HG03565 (cell line): ENCODE measurements at regions not wholly inside any gene's neighbourhood (a gene's known extent, or its start where the extent isn't known, plus 50 kb on each side); places are given as distances from the start of the nearest gene placed in this dataset.

ENCODE experiments used
- ATAC-seq: cut with Tn5 transposase; IDR thresholded peaks from one replicate; pipeline ENCODE4 v1.9.1; 2021; ENCODE audit warnings: mild to moderate bottlenecking, moderate library complexity; ENCODE audit not compliant: unreplicated experiment

DNA sequence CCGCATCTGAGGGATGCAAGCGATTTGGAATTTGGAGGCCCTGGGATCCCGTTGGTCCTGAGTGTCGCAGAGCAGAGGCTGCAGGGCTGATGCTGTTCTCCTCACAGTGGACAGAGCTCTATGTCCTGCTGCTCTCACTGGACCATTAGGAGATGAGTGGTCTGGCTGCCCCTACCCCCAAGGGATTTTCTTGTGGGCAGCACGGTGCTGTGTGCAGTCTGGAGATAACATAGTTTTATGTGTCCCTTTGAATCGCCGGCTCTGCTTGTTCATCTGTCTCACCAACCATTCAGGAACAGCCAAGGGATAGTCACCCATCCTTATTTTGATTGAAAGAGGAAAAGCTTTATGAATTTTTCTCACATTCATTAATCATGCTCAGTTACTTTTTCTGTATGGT, 49.9 kb downstream of the CHRM3 start:
- no peak for ATAC-seq

DNA sequence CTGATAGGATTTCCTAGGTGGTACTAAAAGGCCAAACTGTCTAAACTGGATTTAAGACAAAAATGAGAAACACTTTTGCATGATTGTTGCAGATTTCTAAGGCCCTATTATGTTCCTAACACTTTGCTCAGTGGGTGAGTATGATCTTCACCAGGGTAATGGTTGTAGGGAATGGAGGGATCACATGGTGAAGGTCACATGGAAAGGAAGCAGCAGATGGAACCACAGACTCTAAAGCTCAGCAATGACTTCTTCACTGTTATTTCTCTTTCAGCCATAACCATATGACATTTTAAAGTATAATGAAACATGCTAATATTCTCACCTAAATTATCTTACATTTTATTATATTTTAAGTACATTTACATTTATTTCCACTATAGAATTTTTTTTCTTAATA, 51.5 kb downstream of the CHRM3 start:
- ATAC-seq, result no peak

DNA sequence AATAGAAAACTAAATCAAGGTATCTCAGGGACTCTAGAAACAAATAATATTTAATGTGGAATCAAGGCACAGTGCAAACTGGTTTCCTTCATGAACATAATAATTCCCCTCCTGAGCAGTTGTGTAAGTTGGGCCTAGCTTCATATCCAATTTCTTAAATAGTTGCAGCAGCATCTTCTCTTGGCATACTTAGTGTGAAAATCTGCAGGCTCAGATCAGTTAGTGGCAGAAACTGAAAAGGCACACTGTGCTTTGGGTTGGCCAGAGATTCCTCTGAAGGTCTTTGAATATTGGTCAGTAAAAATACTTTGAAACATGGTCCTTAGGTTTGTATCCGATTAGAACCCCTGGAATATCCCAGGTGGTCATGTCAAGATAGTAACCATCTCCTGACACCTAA, 52.5 kb downstream of the CHRM3 start:
- ATAC-seq, result no peak

DNA sequence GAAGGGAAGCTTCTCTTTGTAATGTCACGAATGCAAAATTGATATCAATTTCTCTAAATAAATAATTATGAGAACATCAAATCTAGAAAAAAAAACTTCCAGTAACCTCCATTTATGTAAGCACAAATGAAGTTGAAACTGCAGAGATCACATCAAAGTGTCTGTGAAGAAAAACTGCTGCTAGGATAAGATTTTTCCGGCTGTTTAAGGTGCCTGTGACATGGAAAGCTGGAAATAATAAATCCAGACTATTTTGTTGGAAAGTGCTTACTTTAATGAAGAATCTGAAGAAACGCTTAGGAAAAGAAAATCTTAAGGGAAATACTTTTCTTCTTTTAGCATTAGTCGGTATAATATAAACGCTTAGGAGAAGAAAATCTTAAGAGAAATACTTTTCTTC, 57.0 kb downstream of the CHRM3 start:
- ATAC-seq, result no peak

DNA sequence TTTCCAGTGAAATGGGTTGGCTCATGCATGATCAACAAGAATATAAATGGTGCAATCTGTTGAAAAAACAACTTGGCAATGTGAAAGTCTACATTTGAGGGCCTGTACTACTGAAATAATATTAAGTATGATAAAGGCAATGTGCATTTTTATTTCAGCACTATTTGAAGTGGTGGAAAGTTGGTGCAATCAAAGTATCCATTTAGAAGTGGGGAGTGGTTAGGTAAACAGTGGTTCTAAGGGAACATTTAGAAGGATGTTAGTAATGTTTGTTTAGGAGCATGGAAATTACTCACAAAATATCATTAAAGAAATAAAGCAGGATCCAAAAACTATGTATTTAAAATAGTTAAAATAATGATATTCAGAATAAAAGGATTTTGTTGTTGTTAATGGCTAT, 60.2 kb downstream of the CHRM3 start:
- no peak for ATAC-seq

DNA sequence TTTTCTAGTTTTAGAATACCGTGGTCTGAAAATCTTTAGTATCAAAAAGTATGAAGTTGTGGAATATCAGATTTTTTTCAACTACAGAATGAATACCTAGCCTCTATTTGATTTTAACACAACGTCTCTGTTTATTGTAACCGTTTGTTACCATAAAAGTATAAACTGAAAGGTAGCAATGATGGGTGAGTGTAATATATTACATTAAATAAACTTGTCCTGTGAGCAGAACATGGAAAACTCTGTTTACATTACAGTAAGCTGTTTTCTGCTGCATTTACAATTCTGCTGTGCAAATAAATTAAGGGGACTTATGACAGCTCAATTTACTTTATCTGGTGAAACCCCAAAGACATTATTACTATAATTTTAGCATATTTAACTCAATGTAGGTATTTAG, 62.5 kb downstream of the CHRM3 start:
- no peak for ATAC-seq

DNA sequence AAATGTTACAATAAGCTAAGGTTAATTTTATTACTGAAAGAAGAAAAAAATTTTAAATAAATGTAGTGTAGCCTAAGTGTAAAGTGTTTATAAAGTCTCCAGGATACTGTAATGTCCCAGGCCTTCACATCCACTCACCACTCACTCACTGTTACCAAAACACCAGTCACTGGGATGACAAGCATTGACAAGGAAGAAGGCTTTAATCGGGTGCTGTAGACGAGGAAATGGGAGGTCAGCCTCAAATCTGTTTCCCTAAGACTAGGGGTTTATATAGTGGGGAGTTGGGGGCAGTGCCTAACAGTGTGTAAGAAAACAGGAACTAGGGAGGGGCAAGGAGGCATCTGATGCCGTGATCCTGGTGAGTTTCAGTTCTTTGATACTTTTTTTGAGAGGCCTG, 69.4 kb downstream of the CHRM3 start:
- ATAC-seq, result no peak

DNA sequence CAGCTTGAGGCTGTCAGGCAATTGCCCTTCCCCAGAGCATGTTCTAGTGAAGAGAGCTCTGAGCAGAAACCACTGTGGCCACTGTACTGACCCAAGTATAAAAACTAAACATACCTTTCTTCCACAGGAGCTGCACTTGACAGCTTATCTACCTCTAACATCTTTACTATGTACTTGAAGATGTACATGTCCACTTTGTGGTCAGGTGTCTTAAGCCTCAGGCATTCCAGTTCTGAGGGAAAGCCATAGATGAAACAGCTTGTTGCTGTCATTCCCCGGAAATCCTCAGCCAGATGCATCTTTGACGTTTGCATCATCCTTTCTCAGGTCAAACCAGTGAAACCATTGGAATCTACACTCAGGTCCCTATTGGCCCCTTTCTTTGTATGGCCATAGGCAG, 70.4 kb downstream of the CHRM3 start:
- no peak for ATAC-seq

DNA sequence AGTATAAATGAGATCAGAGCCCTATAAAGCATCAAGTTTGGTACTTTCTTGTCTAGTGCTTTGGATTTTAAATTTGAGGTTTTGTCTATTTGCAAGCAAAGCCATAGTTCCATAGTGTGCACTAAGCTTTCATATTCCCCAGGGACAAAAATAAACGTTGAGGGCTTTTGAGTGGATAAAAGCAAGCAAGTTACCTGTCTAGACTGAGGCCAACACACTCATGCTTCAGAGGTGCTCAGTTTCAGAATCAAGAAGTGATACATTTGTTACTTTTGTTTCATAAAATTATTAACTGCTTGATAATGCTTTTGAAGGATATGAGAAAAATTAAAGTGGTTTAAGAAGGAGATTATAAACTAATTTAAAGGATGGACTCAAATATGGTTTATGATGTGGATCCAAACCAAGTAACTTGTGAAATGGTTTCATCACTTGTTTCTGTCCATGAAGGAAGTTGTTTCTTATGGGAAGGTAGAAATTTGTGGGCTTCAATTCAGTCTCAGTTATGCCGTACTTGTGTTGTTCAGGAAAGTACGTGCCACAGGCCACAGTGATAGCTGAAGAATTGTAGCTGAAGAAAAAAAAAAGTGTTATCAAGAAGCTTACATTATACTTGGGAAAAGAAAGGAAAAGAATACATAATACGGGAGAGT, 71.2 kb downstream of the CHRM3 start:
- ATAC-seq, result peak; percentile 32

DNA sequence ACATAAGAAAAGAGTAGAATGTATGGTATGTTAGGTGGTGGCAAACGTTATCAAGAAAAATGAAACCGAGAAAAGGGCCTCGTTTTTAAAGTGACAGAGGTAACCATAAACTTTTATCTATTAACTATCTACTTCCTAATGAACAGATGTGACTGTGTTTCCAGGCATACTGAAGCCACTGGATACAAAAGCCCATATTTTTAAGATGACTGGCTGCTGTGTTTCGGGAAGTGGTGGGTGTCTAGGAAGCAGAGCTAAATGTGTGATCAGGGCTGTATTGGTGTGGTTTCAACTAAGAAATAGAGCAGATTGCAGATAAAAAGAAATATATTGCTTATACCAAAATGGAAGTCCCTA, 71.8 kb downstream of the CHRM3 start:
- peak; percentile 31 for ATAC-seq

DNA sequence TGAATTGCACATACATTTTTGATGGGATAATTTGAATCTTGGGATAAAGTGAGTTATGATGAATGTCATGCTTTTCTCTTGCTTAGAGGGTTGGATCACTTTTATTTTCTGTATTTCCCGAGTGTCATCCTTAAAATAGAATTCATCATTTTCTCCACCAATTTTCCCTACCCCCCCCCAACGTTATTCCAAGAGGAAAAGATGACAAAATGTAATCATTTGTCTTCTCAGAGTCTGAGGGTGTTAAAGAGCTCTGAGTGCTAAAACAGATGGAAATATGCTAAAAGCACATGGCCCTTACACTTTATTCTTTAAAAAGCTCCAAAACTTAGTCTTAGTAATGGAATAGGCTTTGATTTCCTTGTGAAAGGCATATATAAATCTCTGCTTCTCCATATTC, 81.4 kb downstream of the CHRM3 start:
- no peak for ATAC-seq

DNA sequence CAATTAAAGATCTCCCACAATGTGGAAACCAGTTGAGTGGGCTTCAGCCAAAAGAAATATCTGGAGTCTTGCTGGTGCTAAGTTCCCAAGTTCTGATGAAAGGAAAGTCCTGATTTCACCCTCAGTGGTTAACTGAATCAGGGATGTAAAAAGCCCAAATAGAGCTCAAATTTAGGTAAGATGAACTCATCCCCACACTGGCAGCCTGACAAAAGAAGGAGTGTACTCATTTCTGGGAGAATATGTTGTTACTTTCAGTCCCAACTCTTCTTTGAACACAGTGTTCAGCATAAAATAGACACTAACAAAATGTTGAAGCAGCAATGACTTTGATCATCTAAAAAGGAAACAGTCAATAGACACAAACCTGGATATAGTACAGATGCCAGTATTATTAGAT, 91.7 kb downstream of the CHRM3 start:
- no peak for ATAC-seq

DNA sequence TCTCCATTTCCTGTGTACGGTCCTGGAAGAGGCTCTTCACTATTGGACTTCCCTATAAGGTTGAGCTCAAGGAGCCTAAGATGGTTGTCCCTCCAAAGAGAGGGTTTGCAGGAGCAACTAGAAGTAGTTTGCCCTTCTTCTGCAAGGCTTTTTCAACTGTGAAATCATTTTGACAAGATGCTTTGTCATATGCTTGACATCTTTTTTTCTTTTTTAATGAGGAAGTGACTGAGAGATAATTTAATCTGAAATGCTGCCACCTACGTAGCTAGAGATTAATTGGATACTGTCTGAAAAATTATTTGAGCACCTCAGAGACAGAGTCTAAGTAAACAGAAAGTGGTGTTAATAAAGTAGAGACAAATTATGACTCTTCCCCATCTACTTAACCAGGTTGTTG, 97.0 kb downstream of the CHRM3 start:
- ATAC-seq, result no peak

DNA sequence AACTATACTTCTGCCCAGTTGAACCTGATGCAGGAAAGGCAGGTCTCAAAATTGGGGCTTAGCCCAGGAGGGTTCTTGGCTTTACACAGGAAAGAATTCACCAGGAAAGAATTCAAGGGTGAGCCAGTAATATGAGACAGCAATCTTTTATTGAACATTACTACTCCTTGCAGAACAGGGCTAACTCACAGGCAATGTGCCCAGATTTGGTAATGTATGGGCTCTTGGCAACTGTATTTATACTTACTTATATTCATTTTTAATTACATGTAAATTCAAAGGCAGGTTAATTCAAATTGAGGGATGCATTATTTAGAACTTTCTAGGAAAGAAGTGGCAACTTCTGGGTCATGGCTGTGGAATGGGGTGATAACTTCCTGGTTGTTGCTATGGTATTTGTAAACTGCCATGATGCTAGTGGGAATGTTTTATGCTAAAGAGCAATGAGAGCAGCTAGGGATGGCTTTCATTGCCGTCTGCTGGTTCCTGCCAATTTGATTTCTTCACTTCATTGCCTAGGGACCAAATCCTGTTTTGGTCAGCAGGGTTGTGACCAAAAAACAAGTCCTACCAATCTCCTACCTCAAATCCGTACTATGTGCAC, 107.5 kb downstream of the CHRM3 start:
- ATAC-seq, result no peak

DNA sequence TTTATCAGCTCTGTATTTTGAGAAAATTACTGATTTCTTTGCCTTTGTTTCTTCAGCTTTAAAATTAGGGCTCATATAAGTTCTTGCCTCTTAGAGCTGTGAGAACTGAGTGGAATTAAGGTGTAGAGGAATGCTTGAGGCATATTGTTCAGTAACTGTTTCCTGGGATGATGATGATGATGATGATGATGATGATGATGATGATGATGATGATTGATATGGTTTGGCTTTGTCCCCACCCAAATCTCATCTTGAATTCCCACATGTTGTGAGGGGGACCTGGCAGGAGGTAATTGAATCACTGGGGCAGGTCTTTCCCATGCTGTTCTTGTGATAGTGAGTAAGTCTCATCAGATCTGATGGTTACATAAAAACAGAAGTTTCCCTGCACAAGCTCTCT, 118.7 kb downstream of the CHRM3 start:
- no peak for ATAC-seq

DNA sequence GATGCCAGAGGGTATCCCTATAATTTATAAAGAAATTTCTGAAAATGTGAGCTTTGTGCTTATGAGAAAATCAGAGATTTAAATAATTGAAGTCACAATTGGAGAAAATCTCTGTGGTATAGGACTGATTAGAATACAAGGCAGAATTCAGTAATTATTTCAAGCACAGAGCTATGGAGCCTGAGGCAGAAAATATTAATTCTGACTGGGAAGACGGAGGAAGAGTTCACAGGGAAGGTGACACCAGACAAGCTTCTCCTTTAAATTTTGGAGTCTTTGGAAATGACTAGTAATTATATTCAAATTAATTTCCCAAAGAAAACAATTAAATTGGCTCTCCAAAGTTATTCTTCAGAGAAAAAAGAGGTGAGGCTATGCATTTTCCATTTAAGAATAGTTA, 121.5 kb downstream of the CHRM3 start:
- ATAC-seq, result no peak

DNA sequence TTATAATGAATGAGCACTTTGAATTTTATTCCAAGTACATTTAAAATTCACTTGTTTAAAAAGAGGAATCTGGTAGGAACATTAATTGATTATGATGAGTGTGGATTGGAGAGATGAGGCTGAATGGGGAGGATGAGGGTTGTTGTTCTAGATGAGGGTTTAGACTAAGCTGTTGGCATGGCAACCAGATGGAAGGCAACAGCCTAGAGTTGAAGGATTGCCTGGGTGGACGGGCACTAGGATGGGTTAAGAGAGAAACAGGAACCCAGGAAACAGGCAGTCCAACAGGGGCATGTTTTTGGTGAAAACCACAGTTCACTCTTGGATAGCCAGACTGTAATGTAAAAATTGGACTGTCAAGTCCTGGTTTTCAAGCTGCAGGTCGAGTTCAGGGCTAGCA, 125.5 kb downstream of the CHRM3 start:
- no peak for ATAC-seq

DNA sequence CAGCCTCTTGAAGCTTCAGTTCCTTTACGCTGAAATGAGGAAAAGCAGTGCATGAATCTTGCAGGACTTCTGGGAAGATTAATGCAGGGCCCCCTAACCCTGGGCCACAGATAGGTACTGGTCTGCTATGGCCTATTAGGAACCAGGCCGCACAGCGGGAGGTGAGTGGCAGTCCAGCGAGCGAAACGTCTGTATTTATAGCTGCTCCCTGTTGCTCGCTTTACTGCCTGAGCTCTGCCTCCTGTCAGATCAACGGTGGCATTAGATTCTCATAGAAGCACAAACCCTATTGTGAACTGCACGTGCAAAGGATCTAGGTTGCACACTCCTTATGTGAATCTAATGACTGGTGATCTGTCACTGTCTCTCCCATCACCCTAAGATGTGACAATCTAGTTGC, 130.2 kb downstream of the CHRM3 start:
- ATAC-seq, result no peak

DNA sequence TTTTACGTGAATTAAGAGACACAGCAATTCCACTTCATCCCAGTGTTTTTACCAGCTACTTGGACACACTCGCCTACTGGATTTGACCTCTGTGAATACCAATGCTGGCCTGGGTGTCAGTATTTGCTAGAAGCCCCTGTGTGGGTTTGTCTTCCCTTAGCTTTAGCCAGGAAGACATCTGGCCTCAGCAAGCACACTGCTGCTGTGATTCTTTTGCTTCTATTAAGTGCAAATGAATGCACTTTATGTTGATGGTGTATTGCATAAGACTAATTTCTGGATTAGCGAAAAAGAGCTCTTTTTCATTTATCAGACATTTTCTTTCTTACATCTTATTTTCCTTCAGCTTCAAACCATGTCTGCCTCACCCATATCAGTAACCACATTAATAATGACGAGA, 140.0 kb downstream of the CHRM3 start:
- no peak for ATAC-seq

DNA sequence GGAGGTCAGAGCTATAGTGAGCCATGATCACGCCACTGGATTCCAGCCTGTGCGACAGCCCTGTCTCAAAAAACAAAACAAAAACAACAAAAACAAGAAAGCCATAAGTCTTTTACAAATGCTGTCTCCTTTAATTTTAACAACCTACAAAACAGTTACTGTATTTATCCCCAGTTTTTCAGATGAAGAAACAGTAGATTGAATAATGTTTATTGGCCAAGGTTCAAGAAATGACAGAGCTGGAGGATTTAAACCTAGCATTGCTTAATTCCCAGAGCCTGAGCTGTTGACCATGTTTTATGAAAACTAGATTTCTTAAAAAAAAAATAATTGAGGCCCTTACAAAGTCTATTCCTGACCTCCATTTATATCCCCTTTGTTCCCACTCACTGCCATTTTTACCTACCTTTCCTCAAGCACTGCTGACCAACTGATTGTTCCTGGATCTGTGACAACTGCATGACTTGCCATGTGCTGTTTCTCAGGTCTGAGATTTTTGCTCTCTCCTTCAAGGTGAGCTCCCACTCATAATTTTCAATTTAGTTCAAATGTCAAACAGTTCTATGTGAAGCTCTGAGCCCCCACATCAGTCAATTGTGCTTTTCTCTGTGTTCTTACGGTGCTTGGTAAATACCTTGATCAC, 140.8 kb downstream of the CHRM3 start:
- ATAC-seq, result no peak

DNA sequence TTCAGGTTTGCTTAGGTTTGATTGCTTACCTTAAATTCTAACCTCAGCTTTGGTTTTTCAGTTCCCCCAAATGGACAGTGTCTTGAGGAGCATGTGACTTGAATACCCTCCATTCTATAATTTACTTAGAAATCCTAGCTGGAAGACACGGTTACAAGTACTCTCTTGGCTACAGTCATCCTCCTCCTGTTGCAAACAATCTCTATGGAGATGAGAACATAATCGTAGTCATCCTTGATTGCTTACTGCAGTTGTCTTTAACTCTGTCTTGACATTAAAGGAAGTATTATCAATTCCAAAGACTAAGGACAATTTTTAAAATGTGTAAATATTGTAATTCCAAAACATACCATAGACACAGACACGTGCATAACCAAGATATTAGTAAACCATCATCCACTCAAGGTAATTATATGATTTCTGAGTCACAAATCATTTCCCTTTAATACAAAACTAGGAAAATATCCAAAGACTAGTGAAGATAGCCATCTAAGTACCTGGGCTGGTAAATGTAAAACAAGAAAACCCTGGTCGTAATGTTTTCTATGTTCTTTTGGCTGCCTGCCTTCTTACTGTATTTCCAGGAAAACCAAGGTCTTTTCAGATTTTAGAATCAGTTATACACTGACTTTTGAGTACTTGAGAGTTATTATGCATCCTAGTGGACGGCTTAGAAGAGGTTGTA, 149.9 kb downstream of the CHRM3 start:
- ATAC-seq, result no peak

DNA sequence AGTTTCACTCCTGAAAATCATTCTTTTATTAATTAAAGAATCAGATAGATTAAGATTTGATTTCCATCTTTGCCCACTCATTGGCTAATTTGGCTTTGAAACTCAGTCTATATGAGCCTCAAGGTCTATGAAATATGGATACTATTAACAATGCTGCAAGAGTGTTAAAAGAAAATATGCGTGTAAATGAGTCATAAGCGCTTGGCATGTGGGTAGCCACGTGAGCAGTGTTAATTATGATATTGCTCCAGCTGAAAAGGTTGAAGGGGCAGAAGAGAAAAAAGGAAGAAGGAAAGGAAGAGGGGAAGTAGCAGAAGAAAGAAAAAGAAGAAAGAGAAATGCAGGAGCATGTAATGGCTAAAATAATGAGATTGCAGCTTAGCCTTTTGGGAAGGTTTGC, 151.4 kb downstream of the CHRM3 start:
- ATAC-seq, result no peak
